ENCODE measurements at regions not wholly inside any gene's neighbourhood (a gene's known extent, or its start where the extent isn't known, plus 50 kb on each side); places are given as distances from the start of the nearest gene placed in this dataset.

DNA sequence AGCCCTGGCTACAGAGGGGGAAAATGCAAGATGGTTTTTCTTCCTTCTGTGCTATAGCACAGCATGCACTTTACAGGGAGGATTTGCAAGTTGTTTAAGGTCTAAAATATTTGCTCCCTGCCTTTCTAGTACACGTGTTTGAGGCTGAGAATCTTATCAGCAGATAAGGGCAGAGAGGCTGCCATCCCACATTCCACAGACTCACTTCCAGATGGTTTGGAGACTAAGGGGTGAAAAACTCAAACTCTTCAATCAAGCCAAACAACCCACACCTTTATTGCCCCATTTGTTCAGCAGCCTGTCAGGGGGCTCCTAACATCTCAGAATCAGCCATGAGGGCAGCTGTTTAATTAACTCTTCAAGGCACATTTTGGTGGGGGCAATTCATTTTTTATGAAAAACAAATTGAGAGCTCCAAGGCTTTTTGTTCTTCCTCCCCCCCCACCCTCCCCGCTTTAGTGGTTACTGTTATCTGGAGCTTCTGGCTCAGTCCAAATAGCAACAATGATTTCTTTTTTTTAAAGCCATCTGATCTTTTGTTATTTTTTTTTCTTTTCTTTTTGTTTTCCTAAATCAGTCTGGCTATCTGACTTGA is 242.6 kb upstream of the NT5C1B start:
- TF ChIP-seq RAD21 (IDR thresholded peaks at IDR 0.05; ENCODE audit: low read depth) = no peak
- no peak for TF ChIP-seq TAF1 (IDR thresholded peaks at IDR 0.05; ENCODE audit: low read depth)
- no peak for TF ChIP-seq MAX (IDR thresholded peaks at IDR 0.05)
- no peak for TF ChIP-seq EGR1 (IDR thresholded peaks at IDR 0.05)
- TF ChIP-seq, protein P1, sequence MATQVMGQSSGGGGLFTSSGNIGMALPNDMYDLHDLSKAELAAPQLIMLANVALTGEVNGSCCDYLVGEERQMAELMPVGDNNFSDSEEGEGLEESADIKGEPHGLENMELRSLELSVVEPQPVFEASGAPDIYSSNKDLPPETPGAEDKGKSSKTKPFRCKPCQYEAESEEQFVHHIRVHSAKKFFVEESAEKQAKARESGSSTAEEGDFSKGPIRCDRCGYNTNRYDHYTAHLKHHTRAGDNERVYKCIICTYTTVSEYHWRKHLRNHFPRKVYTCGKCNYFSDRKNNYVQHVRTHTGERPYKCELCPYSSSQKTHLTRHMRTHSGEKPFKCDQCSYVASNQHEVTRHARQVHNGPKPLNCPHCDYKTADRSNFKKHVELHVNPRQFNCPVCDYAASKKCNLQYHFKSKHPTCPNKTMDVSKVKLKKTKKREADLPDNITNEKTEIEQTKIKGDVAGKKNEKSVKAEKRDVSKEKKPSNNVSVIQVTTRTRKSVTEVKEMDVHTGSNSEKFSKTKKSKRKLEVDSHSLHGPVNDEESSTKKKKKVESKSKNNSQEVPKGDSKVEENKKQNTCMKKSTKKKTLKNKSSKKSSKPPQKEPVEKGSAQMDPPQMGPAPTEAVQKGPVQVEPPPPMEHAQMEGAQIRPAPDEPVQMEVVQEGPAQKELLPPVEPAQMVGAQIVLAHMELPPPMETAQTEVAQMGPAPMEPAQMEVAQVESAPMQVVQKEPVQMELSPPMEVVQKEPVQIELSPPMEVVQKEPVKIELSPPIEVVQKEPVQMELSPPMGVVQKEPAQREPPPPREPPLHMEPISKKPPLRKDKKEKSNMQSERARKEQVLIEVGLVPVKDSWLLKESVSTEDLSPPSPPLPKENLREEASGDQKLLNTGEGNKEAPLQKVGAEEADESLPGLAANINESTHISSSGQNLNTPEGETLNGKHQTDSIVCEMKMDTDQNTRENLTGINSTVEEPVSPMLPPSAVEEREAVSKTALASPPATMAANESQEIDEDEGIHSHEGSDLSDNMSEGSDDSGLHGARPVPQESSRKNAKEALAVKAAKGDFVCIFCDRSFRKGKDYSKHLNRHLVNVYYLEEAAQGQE (IDR thresholded peaks at IDR 0.05; ENCODE audit: low read depth) = no peak
- TF ChIP-seq CEBPB (IDR thresholded peaks at IDR 0.05) = no peak
- no peak for TF ChIP-seq TEAD4 (IDR thresholded peaks at IDR 0.05)
